NB4 (cell line): ENCODE measurements at regions not wholly inside any gene's neighbourhood (a gene's known extent, or its start where the extent isn't known, plus 50 kb on each side); places are given as distances from the start of the nearest gene placed in this dataset.
"Not testable (repeated sequence)": the region's sequence is repeated elsewhere in the genome, so short reads cannot be mapped to it uniquely, and the experiment has no call there.

Experiments
- DNase-seq: peaks from one replicate; pipeline ENCODE4 v3.0.0; 2010; ENCODE audit warnings: low read depth
- H3K4me3 ChIP-seq: one replicate; pipeline ENCODE4 v1.5.1; 2011; ENCODE audit warnings: mild to moderate bottlenecking, low read depth, low read length, moderate library complexity
- MYC ChIP-seq: IDR thresholded peaks from 2 replicates; pipeline ENCODE4 v1.6.1; 2011; ENCODE audit warnings: low read depth, low read length
- POLR2A ChIP-seq: IDR thresholded peaks from 2 replicates; pipeline ENCODE4 v1.6.1; 2011; ENCODE audit warnings: mild to moderate bottlenecking; ENCODE audit not compliant: insufficient read length; ENCODE audit errors: extremely low read depth
- TF ChIP-seq, protein P1 (sequence below): IDR thresholded peaks from one replicate; pipeline ENCODE4 v1.5.1; 2012; ENCODE audit warnings: low read depth, low read length
- TF ChIP-seq, protein P2 (sequence below): IDR thresholded peaks from 2 replicates; pipeline ENCODE4 v1.6.1; 2011; ENCODE audit warnings: low read depth, low read length

DNA sequence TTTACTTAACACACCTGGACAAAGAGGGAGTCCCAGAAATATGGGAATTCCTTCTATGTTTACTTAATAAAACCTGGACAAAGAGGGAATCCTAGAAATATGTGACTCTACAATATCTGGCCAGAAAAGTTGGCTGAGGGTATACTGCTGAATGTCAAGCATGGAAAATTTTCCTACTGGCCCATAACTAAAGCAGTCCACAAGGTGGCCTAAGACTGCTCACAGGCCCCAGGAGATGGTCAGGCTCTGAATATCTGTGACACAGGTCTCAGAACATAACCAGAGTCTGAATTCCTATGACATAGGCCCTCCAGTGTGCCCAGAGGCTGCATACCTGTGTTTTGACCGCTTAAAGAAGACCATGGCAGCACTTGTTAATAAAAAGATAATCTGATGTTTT is 578.2 kb upstream of the NRSN1 start:
- TF ChIP-seq, protein P1, sequence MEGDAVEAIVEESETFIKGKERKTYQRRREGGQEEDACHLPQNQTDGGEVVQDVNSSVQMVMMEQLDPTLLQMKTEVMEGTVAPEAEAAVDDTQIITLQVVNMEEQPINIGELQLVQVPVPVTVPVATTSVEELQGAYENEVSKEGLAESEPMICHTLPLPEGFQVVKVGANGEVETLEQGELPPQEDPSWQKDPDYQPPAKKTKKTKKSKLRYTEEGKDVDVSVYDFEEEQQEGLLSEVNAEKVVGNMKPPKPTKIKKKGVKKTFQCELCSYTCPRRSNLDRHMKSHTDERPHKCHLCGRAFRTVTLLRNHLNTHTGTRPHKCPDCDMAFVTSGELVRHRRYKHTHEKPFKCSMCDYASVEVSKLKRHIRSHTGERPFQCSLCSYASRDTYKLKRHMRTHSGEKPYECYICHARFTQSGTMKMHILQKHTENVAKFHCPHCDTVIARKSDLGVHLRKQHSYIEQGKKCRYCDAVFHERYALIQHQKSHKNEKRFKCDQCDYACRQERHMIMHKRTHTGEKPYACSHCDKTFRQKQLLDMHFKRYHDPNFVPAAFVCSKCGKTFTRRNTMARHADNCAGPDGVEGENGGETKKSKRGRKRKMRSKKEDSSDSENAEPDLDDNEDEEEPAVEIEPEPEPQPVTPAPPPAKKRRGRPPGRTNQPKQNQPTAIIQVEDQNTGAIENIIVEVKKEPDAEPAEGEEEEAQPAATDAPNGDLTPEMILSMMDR: no peak
- TF ChIP-seq, protein P2, sequence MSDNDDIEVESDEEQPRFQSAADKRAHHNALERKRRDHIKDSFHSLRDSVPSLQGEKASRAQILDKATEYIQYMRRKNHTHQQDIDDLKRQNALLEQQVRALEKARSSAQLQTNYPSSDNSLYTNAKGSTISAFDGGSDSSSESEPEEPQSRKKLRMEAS: no peak
- TF ChIP-seq POLR2A: no peak
- no peak for TF ChIP-seq MYC

DNA sequence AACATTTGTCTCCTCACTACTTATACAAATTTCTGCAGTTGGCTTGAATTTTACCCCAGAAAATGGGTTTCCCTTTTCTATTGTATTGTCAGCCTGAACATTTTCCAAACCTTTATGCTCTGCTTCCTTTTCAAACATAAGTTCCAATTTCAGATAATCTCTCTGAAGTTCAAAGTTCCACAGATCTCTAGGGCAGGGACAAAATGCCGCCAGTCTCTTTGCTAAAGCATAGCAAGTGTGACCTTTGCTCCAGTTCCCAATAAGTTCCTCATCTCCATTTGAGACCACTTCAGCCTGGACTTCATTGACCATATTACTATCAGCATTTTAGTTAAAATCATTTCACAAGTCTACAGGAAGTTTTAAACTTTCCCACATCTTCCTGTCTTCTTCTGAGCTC is 571.1 kb upstream of the NRSN1 start:
- H3K4me3 ChIP-seq, DNase-seq: not testable (repeated sequence)

More for the DNA sequence above, 578.2 kb upstream of the NRSN1 start:
- no peak for DNase-seq
- no peak overlapping the region for H3K4me3 ChIP-seq

DNA sequence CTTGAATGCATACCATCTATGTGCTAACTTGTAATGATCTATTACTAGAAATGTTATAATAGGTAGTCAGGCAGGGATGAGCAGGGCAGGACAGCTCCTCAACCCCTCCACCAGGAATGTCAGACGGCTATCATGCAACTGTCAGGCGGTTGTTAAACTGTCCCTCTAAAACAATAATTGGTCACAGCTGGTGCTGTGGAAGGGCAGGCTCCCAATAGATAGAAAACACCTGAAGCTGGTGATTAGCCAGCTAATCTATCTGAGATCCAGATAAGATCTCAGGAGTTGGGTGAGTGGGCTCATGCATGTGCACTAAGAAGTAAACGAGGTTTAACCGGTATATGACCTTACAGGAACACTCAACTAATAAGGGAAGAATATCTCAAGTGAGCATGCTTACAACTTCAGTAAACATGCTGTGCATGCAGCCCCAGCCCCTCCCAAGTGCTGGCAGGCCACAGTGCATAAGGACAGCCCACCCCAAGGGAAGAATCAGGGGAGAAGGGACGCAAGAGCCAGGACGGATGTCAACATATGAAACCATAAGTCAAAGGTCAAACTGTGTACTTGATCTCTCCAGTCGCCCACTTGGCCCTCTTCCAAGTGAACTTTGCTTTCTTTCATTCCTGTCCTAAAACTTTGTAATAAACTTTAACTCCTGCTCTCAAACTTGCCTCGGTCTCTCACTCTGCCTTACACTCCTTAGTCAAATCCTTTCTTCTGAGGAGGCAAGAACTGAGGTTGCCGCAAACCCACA is 566.2 kb upstream of the NRSN1 start:
- no peak overlapping the region for H3K4me3 ChIP-seq
- TF ChIP-seq MYC (no peak), POLR2A (no peak)
- TF ChIP-seq, protein P2: no peak
- TF ChIP-seq, protein P1: no peak
- DNase-seq: no peak

DNA sequence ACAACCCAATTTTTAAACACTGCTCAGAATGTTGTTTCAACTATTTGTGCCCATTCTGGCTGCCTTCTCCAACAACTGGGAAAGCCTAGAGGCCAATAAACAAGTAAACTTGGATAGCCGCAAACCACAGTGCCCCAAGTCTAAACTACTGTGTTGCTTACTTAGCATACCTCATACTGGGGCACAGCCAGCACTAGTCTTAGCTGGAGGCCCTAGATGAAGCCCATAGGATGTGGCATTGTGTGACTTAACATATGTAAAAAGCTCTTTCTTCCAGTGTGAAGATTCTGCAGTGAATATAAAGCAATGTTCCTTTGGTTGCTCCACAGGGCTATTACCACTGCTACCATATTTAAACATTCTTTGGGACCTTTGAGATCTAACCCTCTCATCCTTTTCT is 564.3 kb upstream of the NRSN1 start:
- no peak overlapping the region for H3K4me3 ChIP-seq
- DNase-seq: no peak
- TF ChIP-seq, protein P1: no peak
- TF ChIP-seq POLR2A (no peak), MYC (no peak)
- TF ChIP-seq, protein P2: no peak

DNA sequence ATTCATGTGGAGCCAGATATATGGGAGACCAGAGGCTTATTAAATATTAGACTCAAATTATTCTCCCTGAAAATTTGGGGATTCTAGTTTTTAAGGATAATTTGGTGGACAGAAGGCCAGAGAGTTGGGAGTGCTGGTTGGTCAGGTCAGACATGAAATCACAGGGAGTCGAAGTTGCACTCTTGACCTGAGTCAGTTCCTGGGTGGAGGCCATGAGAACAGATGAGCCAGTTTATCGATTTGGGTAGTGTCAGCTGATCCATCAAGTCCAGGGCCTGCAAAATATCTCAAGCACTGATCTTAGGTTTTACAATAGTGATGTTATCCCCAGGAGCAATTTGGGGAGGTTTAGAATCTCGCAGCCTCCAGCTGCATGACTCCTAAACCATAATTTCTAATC is 563.5 kb upstream of the NRSN1 start:
- DNase-seq: no peak
- no peak overlapping the region for H3K4me3 ChIP-seq
- TF ChIP-seq POLR2A (no peak), MYC (no peak)
- TF ChIP-seq, protein P2: no peak
- TF ChIP-seq, protein P1: no peak

DNA sequence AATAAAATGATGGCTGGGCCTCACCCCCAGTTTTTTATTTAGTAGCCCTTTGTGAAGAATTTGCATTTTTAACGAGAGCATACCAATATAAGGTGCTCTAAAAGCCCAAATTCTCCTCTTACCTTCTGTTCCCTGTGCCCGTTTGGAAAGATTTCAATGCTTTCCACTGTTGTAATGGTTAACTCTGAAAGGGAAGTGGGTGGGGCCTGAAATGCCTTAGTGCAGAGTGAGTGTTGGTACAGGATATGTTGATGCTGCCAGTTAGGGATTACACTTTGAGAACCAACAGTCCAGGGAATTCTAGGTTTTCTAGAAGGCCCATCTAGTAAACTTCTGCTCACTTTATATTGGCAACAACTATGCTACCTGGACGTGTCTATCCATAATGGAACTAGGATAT is 562.7 kb upstream of the NRSN1 start:
- no peak for TF ChIP-seq POLR2A
- no peak for DNase-seq
- H3K4me3 ChIP-seq: no peak overlapping the region

DNA sequence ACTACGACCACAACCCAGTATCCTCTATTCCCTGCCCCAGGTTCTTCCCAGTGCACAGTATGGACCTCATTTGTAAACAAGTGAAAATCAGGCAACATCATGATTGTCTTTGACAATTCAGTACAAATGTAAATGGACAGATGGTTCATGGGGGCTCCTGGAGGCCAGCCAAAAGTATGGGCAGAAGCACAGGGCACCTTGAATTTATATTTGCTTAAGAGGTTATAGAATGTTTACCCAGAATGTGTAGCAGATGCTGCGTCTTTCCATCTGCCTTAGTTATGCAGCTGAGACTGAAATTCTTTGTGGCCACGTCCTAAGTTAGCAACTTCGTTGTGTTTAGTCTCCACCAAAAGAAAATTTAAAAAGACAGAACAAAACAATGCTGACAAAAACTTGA is 559.6 kb upstream of the NRSN1 start:
- TF ChIP-seq MYC (no peak), POLR2A (no peak)
- TF ChIP-seq, protein P1: no peak
- TF ChIP-seq, protein P2: no peak
- no peak for DNase-seq
- H3K4me3 ChIP-seq: no peak overlapping the region
